Lower leg skin (tissue), 4 donors: ENCODE measurements at regions not wholly inside any gene's neighbourhood (a gene's known extent, or its start where the extent isn't known, plus 50 kb on each side); places are given as distances from the start of the nearest gene placed in this dataset.

ENCODE experiments used
- DNase-seq, 2 donors: peaks; one replicate each; pipeline ENCODE4 v3.0.0-alpha.2; 2019; ENCODE audit warnings: low spot score in 2 of 2
- H3K4me3 ChIP-seq: fragments of 200-600 bp; sonication (generic); 2 replicates; pipeline ENCODE4 v1.5.1; 2017; ENCODE audit warnings: mild to moderate bottlenecking, low read depth; ENCODE audit not compliant: poor library complexity, severe bottlenecking
- CTCF ChIP-seq, 3 donors: fragments of 450-650 bp; IDR thresholded peaks; one replicate each; pipeline ENCODE4 v1.5.1; 2016; ENCODE audit warnings: antibody characterized with exemption in 3 of 3, mild to moderate bottlenecking in 3 of 3, moderate library complexity in 2 of 3
- POLR2A ChIP-seq, 2 donors: fragments of 450-650 bp; IDR thresholded peaks; one replicate each; pipeline ENCODE4 v1.6.1; 2016 to 2017; ENCODE audit warnings: antibody characterized with exemption in 2 of 2, mild to moderate bottlenecking in 1 of 2, moderate library complexity in 1 of 2
- WGBS, 2 donors: methylation state at CpG; one replicate each; pipeline ENCODE4 v1.1.5; 2018; 5-methylcytosine and 5-hydroxymethylcytosine counted together
- intact Hi-C: fragments of 100-400 bp; cut with DNase I; formaldehyde crosslinking; loops from one replicate; pipeline ENCODE4 v1.15.0; 2023; ENCODE audit warnings: low total_unique reads

- H3K4me3 ChIP-seq, result no peak overlapping the region
- 87 to 89% methylated on average over 22 of the region's 22 CpGs for WGBS, 2 donors
- intact Hi-C loops, result no loop called here
- TF ChIP-seq CTCF (IDR thresholded peaks at IDR 0.05), result no peak
- TF ChIP-seq POLR2A (IDR thresholded peaks at IDR 0.05), result no peak
- peak in 1 of 2 donors; percentile 80 for DNase-seq
These were observed 97.8 kb downstream of the MRPL36 start for GRCh38 chr5:1701884-1702283.

GRCh38 chr5:1701216-1701864, 98.3 kb downstream of the MRPL36 start:
- peak in 1 of 2 donors; percentile 53 for DNase-seq
- intact Hi-C loops, result no loop called here
- no peak for TF ChIP-seq POLR2A (IDR thresholded peaks at IDR 0.05)
- TF ChIP-seq CTCF (IDR thresholded peaks at IDR 0.05), result no peak
- H3K4me3 ChIP-seq, result no peak overlapping the region
- WGBS, 2 donors, result 89 to 90% methylated on average over 15 of the region's 15 CpGs

GRCh38 chr5:1699394-1699793, 100.2 kb downstream of the MRPL36 start:
- H3K4me3 ChIP-seq, result no peak overlapping the region
- intact Hi-C loops, result no loop called here
- WGBS, 2 donors, result 78 to 86% methylated on average over 6 of the region's 6 CpGs
- TF ChIP-seq CTCF (IDR thresholded peaks at IDR 0.05) (no peak), POLR2A (IDR thresholded peaks at IDR 0.05) (no peak)
- DNase-seq, result peak in 1 of 2 donors; percentile 70

GRCh38 chr5:1698589-1699316, 100.9 kb downstream of the MRPL36 start:
- TF ChIP-seq POLR2A (IDR thresholded peaks at IDR 0.05) (no peak), CTCF (IDR thresholded peaks at IDR 0.05) (no peak)
- 75 to 80% methylated on average over 12 of the region's 12 CpGs for WGBS, 2 donors
- H3K4me3 ChIP-seq, result no peak overlapping the region
- DNase-seq, result no peak
- intact Hi-C loops, result no loop called here

- DNase-seq, result peak in 1 of 2 donors; percentile 34
- 54 to 60% methylated on average over 2 of the region's 2 CpGs for WGBS, 2 donors
- intact Hi-C loops, result no loop called here
- TF ChIP-seq CTCF (IDR thresholded peaks at IDR 0.05), result no peak
- TF ChIP-seq POLR2A (IDR thresholded peaks at IDR 0.05), result no peak
- H3K4me3 ChIP-seq, result no peak overlapping the region
These were observed 107.3 kb downstream of the MRPL36 start for GRCh38 chr5:1692381-1692780.
